Stimulated activated CD4-positive, alpha-beta T cell treated with anti-CD3 and anti-CD28 coated beads, Interleukin-15, amount 100 ng/mL, for 24 hours (primary cell): ENCODE measurements at regions not wholly inside any gene's neighbourhood (a gene's known extent, or its start where the extent isn't known, plus 50 kb on each side); places are given as distances from the start of the nearest gene placed in this dataset.

Experiments
- DNase-seq: peaks from one replicate; pipeline ENCODE4 v3.0.0-alpha.2; 2020

- DNase-seq, result no peak
Observed at GRCh38 chr5:124252191-124252638, 494.2 kb downstream of the ZNF608 start.

GRCh38 chr5:124245276-124245675 is 501.2 kb downstream of the ZNF608 start:
- no peak for DNase-seq

GRCh38 chr5:124240732-124241131 is 505.7 kb downstream of the ZNF608 start:
- no peak for DNase-seq

- DNase-seq, result no peak
Observed at GRCh38 chr5:124239572-124239971, 506.9 kb downstream of the ZNF608 start.

GRCh38 chr5:124238350-124238749 is 508.1 kb downstream of the ZNF608 start:
- no peak for DNase-seq

- DNase-seq, result no peak
Observed at GRCh38 chr5:124237206-124237695, 509.2 kb downstream of the ZNF608 start.

GRCh38 chr5:124236361-124237205 is 509.9 kb downstream of the ZNF608 start:
- no peak for DNase-seq

GRCh38 chr5:124235576-124235975 is 510.9 kb downstream of the ZNF608 start:
- DNase-seq, result no peak

- no peak for DNase-seq
Observed at GRCh38 chr5:124234770-124235562, 511.5 kb downstream of the ZNF608 start.

GRCh38 chr5:124234022-124234769 is 512.2 kb downstream of the ZNF608 start:
- no peak for DNase-seq

GRCh38 chr5:124232515-124232914 is 513.9 kb downstream of the ZNF608 start:
- DNase-seq, result no peak

- DNase-seq, result no peak
Observed at GRCh38 chr5:124231802-124232201, 514.6 kb downstream of the ZNF608 start.

- no peak for DNase-seq
Observed at GRCh38 chr5:124231230-124231629, 515.2 kb downstream of the ZNF608 start.

GRCh38 chr5:124230456-124230855 is 516.0 kb downstream of the ZNF608 start:
- DNase-seq, result no peak

GRCh38 chr5:124229352-124229751 is 517.1 kb downstream of the ZNF608 start:
- DNase-seq, result no peak

- DNase-seq, result no peak
Observed at GRCh38 chr5:124227914-124228313, 518.5 kb downstream of the ZNF608 start.

GRCh38 chr5:124220418-124220817 is 526.0 kb downstream of the ZNF608 start:
- no peak for DNase-seq

- DNase-seq, result no peak
Observed at GRCh38 chr5:124212934-124213333, 533.5 kb downstream of the ZNF608 start.

- no peak for DNase-seq
Observed at GRCh38 chr5:124210111-124210910, 536.1 kb downstream of the ZNF608 start.

- DNase-seq, result no peak
Observed at GRCh38 chr5:124207118-124207517, 539.3 kb downstream of the ZNF608 start.

GRCh38 chr5:124206540-124206939 is 539.9 kb downstream of the ZNF608 start:
- no peak for DNase-seq

GRCh38 chr5:124203303-124203702 is 543.1 kb downstream of the ZNF608 start:
- no peak for DNase-seq
